Fibroblast of skin of abdomen (primary cell): ENCODE measurements at regions not wholly inside any gene's neighbourhood (a gene's known extent, or its start where the extent isn't known, plus 50 kb on each side); places are given as distances from the start of the nearest gene placed in this dataset.

Experiments used
- DNase-seq: peaks from one replicate; pipeline ENCODE4 v3.0.0-alpha.2; 2013

DNA sequence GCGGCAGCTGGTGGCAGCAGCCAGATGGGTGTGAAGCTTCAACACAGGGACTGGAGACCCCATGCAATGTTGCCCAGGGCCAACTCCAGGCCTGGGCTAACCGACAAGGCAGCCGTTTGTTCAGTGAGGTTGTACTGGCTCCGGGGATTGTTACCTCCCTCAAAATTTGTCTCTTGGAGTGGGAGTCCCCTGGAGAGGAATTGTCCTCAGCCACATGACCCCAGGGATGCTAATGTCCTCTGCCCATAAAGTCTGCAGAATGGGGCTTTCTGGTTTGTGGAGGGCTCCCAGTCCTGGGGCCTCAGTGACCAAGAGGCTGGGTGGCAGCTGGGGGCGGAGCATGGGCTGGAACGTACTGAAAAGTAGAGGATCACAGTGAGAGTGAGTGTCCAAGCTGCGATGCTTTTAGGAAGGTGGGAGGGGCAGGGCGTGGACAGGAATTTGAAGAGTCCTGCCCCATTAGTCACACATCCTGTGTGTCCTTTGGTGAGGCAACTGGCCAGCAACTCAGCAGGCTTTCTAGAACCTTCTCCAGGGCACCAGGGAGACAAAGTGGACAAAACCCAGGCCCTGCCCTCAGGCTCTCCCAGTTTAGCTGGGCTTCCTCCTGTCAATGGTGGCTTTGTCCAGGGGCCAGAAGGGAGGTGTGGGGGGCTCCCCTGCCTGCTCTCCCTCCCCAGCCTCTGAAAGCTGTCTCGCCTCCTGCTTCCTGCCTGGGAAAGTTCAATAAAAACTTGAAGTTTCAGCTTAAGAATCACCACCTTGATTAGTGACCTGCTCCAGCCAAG, 114.0 kb downstream of the NSG2 start:
- DNase-seq, result peak; percentile 28

DNA sequence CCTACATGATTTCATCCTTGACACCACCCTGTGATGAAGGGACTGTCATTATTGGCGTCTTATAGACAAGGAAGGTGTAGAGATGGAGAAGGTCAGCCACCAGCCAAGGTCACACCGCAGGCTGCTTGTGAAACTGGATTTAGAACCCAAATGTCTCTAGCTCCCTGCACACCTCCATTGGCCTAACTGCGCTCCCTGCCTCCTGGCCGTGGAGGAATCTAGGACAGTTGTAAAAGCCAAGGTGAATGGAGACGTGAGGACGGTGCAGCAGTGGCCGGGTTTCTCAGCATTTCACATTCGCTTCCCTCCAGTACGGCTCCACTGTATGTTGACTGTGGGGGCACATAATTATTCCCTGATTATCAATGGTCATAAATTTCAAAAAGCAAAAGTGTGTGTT, 119.9 kb downstream of the NSG2 start:
- no peak for DNase-seq

- DNase-seq, result no peak
These were observed 120.9 kb downstream of the NSG2 start for GRCh38 chr5:174166231-174167079.

GRCh38 chr5:174167080-174167910, 121.8 kb downstream of the NSG2 start:
- DNase-seq, result no peak

DNA sequence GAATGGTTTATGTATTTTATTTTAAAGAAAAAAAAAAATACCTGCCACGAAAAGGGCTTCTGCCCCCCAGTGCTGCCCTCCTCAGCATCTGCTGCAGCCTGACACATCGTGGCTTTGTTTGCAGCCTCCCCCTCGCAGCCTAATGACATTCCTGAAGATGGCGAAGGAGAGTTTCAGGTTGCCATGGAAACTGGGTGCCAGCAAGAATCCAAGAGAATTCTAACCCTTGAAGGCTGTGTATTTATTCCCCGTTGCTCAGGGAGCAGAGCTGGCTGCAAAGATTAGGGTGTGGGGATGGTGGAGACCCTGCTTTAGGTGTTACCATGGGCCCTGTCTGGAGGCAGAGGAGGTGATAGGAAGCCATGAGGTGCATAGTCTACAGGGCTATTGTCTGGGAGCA, 126.6 kb downstream of the NSG2 start:
- DNase-seq, result no peak

GRCh38 chr5:174172566-174172965, 127.1 kb downstream of the NSG2 start:
- DNase-seq, result no peak

GRCh38 chr5:174173766-174174165, 128.3 kb downstream of the NSG2 start:
- no peak for DNase-seq

DNA sequence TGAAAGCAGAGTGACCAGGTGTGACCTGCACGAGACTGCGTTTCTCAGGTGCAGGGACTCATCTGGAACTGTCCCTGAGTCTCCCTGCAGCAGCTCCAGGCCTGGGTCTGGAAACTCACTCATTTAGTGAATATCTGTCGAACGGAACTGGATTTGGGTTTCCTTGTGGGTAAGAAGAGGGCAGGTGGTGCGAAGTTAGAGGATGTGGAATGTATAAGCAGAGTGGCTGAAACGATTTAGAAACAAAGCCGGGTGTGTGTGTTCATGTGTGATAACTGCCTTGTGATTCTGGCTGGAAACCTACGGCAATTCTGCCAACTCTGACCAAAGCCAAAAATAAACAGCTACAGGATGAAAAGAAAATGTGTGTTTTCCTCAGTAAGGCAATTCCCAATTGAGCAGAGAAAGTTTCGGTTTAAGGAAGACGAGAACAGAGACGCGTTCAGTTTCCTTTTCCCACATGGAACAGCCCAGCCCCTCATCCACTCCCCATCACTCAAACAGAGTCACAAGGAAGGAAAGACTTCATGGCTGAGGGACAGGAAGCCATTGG, 130.3 kb downstream of the NSG2 start:
- no peak for DNase-seq

DNA sequence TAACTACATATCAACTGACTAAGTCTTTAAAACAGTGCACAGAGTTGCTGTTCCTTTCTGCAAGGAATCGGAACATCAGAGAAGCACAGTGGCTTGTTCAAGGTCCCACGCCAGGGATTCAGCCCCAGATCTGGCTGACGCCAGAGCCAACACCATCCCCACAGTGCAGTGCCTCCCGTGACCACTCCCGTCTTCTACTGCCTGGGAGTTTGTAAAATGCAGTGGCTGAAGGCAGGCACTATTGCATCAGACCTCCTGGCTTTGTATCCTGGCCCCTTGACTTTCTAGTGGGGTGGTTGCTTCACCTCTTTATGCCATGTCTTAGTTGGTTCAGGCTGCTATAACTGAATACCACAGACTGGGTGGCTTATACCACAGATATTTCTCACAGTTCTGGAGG, 131.0 kb downstream of the NSG2 start:
- no peak for DNase-seq

DNA sequence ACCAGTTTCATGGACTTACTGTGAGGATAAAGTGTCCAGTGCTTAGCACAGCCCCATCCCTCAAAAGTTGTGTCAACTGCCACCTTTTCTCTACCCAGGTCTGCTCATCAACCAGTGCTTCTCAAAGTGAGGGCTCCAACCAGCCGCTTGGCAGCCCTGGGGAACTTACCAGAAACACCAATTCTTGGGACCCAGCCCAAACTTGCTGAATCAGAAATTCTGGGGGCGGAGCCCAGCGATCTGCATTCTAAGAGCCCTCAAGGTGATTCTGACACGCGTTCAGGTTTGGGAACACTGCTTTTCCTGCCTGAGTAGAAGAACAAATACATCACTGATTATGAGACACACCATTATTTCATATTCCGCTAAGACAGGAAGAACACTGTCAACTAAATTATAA, 132.0 kb downstream of the NSG2 start:
- no peak for DNase-seq

GRCh38 chr5:174177976-174178605, 132.6 kb downstream of the NSG2 start:
- DNase-seq, result no peak

- DNase-seq, result no peak
These were observed 135.1 kb downstream of the NSG2 start for GRCh38 chr5:174180639-174181038.

DNA sequence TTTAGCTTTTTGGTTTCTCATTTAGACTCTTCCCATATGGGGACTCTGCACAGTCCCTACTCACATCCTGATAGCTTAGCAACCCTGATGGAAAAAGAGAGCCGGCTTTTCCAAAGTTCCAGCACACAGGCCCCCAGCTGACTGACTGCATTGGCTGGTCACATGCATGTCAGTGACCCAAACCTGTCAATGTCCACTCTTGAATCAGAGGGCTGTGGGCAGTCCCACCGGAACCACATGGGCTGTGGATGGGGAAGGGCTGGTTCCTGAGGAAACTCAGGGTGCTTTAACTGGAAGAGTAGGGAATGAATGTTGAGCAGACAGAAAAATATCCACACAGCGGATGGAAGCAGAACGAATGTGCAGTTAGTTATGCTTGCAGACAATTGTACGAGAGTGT, 136.6 kb downstream of the NSG2 start:
- DNase-seq, result no peak

- no peak for DNase-seq
These were observed 138.2 kb downstream of the NSG2 start for GRCh38 chr5:174183701-174184100.

DNA sequence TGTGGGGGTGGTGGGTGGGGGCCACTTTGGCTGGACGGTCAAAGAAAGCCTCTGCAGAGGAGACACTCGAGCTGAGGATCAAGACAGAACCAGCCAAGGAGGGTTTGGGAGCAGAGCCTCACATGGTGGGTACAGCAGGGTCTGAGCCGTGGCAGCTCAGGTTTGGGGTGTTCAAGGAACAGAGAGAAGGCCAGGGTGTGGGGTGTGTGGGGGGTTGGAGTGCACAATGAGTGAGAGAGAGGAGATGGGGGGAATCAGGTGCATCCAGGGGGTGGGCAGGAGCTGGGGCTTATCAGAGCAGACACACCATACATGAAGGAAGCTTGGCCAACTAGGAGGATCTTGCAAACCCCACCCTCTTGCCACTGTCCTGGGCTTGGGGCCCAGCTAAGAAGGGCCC, 140.0 kb downstream of the NSG2 start:
- no peak for DNase-seq

DNA sequence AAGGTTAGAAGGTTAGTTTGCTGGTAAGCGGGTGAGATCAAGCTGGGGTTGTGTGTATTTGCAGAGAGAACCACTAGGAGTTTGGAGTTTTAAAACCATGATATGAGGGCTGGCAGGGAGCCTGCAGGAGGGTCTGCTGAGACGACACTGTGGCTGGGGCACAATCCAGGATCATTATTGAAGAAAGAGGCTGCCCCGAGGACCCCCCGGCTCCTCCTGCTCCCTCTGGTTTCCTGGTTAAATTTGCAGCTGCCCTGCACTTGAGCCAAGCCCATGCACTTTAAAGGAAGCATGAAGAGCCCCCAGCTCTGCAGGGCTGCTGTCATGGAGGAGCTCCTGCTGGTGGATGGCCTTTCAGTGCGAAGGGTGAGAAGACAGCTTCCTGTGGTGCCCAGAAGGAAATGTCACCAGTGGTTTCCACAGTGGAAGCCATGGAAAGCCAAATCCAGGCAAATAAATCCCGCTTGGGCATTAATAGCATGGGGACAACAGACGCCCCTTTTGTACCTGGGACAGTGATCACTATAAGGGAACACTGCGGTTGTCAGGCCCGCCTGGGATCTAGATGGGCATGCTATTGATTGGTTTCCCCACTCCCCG, 140.7 kb downstream of the NSG2 start:
- DNase-seq, result no peak

- no peak for DNase-seq
These were observed 141.5 kb downstream of the NSG2 start for GRCh38 chr5:174187001-174187400.

DNA sequence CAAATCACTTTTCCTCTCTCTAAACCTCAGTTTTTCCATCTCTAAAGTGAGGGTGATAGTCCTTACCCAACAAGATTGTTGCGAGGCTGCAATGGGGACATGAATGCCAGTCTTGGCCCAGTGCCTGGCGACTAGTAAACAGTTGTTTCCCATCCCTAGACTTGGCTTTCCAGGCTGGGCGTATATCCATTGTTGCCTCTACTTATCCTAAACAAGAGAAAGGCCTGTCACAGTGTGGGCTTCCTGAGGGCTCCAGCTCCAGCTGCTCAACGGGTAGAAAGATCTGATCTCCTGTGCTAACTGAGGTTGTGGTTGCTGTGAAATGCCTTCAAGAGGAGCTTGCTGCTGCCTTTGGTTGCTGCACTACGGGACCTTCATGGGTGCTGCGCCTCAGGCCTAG, 142.0 kb downstream of the NSG2 start:
- DNase-seq, result no peak

- no peak for DNase-seq
These were observed 142.8 kb downstream of the NSG2 start for GRCh38 chr5:174188295-174188694.

- no peak for DNase-seq
These were observed 144.4 kb downstream of the NSG2 start for GRCh38 chr5:174189654-174190541.

- DNase-seq, result no peak
These were observed 145.6 kb downstream of the NSG2 start for GRCh38 chr5:174191076-174191475.
